K562 (cell line): ENCODE measurements at regions not wholly inside any gene's neighbourhood (a gene's known extent, or its start where the extent isn't known, plus 50 kb on each side); places are given as distances from the start of the nearest gene placed in this dataset.

ENCODE experiments used
- ATAC-seq: fragments of 200-7000 bp; cut with Tn5 transposase; 3 replicates; pipeline ENCODE4 v1.9.1; 2020; ENCODE audit warnings: moderate library complexity
- BruUV-seq: library from RNA; stranded (reverse); fragments of 400-500 nt; replicated peaks from 2 replicates; lab custom pipeline; 2021; lab: Mats Ljungman, UMichigan
- CTCF ChIA-PET: fragments of 300-600 bp; formaldehyde crosslinking; extraction: SDS; loops from one replicate; lab custom pipeline; 2021; ENCODE audit warnings: low intra/inter-chr PET ratio; lab: Yijun Ruan, JAX
- POLR2A ChIA-PET: fragments of 300-600, 350-650 bp; sonication (Branson Sonifier 250); formaldehyde crosslinking; extraction: SDS; loops from one replicate; lab custom pipeline; 2021; ENCODE audit warnings: antibody characterized with exemption, inconsistent platforms; lab: Yijun Ruan, JAX
- DNase-seq, 4 experiments: peaks; one replicate each; pipeline versions ENCODE4 v3.0.0 to v3.0.0-alpha.2; 2011 to 2018; ENCODE audit warnings: low spot score in 3 of 4, mixed read lengths in 3 of 4; ENCODE audit errors: extremely low read depth in 1 of 4
- FAIRE-seq: peaks from 2 replicates; lab custom pipeline; 2011; peaks lifted over from hg19 to GRCh38; lab: Jason Lieb, UNC
- H2AFZ ChIP-seq: 2 replicates; pipeline ENCODE4 v1.6.0; 2011; ENCODE audit warnings: low read depth, low read length, control low read depth, inconsistent platforms
- H3K27ac ChIP-seq: fragments of 200-600 bp; 3 replicates; pipeline ENCODE4 v1.8.0; 2011; ENCODE audit warnings: low read depth, mild to moderate bottlenecking, control low read depth, inconsistent platforms, low read length, moderate library complexity, mixed read lengths; ENCODE audit errors: extremely low read depth
- H3K27me3 ChIP-seq, 2 experiments: fragments of 300-600 bp in 1 of 2; 2 replicates in 1 of 2; 3 replicates in 1 of 2; pipeline versions ENCODE4 v1.6.0 to v1.8.0; 2011; ENCODE audit warnings: inconsistent platforms in 2 of 2, low read length in 2 of 2, mild to moderate bottlenecking in 1 of 2, mixed read lengths in 1 of 2, moderate library complexity in 1 of 2; ENCODE audit not compliant: control insufficient read depth in 2 of 2, insufficient read depth in 2 of 2
- H3K36me3 ChIP-seq: fragments of 300-600 bp; 3 replicates; pipeline ENCODE4 v1.8.0; 2011; ENCODE audit warnings: mild to moderate bottlenecking, low read length, inconsistent platforms; ENCODE audit not compliant: control insufficient read depth, insufficient read depth
- H3K4me1 ChIP-seq, 2 experiments: fragments of 200-600 bp in 1 of 2; replicated peaks in 1 of 2; 2 replicates in 1 of 2; 3 replicates in 1 of 2; pipeline versions ENCODE4 v1.5.1 to v1.8.0; 2011; ENCODE audit warnings: inconsistent platforms in 2 of 2, low read length in 2 of 2, mild to moderate bottlenecking in 1 of 2, mixed read lengths in 1 of 2, moderate library complexity in 1 of 2; ENCODE audit not compliant: control insufficient read depth in 2 of 2, insufficient read depth in 2 of 2
- H3K4me2 ChIP-seq: 2 replicates; pipeline ENCODE4 v1.6.1; 2011; ENCODE audit warnings: low read length, control low read depth, inconsistent platforms, mixed read lengths; ENCODE audit not compliant: insufficient read depth
- H3K4me3 ChIP-seq: fragments of 200-600 bp; sonication (generic), shearing (Covaris generic); 2 replicates; pipeline ENCODE4 v1.5.1; 2016; ENCODE audit warnings: control low read depth, inconsistent platforms
- H3K79me2 ChIP-seq: fragments of 200-600 bp; 3 replicates; pipeline ENCODE4 v1.8.0; 2011; ENCODE audit warnings: low read length, inconsistent platforms; ENCODE audit not compliant: control insufficient read depth, insufficient read depth
- H3K9ac ChIP-seq, 2 experiments: 2 replicates each; pipeline versions ENCODE4 v1.6.0 to v1.6.1; 2011; ENCODE audit warnings: low read depth in 2 of 2, low read length in 2 of 2, control low read depth in 1 of 2, inconsistent platforms in 1 of 2, mild to moderate bottlenecking in 1 of 2, mixed read lengths in 1 of 2; ENCODE audit not compliant: insufficient read depth in 1 of 2
- H3K9me1 ChIP-seq: one replicate; pipeline ENCODE4 v1.6.0; 2011; ENCODE audit warnings: inconsistent platforms, mild to moderate bottlenecking, low read length, moderate library complexity; ENCODE audit not compliant: control insufficient read depth, insufficient read depth
- H3K9me3 ChIP-seq: replicated peaks from 2 replicates; pipeline ENCODE4 v1.5.1; 2011; ENCODE audit warnings: low read depth, low read length, inconsistent platforms; ENCODE audit not compliant: control insufficient read depth, insufficient read depth
- H4K20me1 ChIP-seq: replicated peaks from 2 replicates; pipeline ENCODE4 v1.6.1; 2011; ENCODE audit warnings: low read length, inconsistent platforms, mixed read lengths; ENCODE audit not compliant: control insufficient read depth, insufficient read depth
- CREB1 ChIP-seq, 2 experiments: sonication (generic) in 1 of 2; formaldehyde crosslinking in 1 of 2; IDR thresholded peaks; 2 replicates each; pipeline versions ENCODE4 v1.6.1 to v1.8.0; 2012 to 2022; ENCODE audit warnings: inconsistent platforms in 1 of 2, mild to moderate bottlenecking in 1 of 2, missing genetic modification reagents in 1 of 2, moderate library complexity in 1 of 2
- MAFG ChIP-seq: fragments of 450-650 bp; conservative IDR thresholded peaks from 2 replicates; pipeline ENCODE4 v1.6.1; 2016; ENCODE audit warnings: missing genetic modification characterization, missing compliant biosample characterization
- MECOM ChIP-seq: fragments of 250-450 bp; sonication (Bioruptor Pico); IDR thresholded peaks from 2 replicates; pipeline ENCODE4 v1.8.0; 2022; ENCODE audit warnings: inconsistent platforms
- MITF ChIP-seq: IDR thresholded peaks from 2 replicates; pipeline ENCODE4 v1.6.1; 2014; ENCODE audit warnings: antibody characterized with exemption
- MXD1 ChIP-seq: fragments of 250-450 bp; sonication (Bioruptor Pico); IDR thresholded peaks from 2 replicates; pipeline ENCODE4 v1.8.0; 2021; ENCODE audit warnings: borderline replicate concordance, mild to moderate bottlenecking, moderate library complexity; ENCODE audit not compliant: poor library complexity, severe bottlenecking
- PCBP1 ChIP-seq: fragments of 200-400 bp; formaldehyde crosslinking; IDR thresholded peaks from 2 replicates; pipeline ENCODE4 v1.6.1; 2018; ENCODE audit warnings: mild to moderate bottlenecking, low read depth, low read length; ENCODE audit not compliant: poor library complexity, severe bottlenecking
- RFX5 ChIP-seq: IDR thresholded peaks from 2 replicates; pipeline ENCODE4 v1.6.1; 2011; ENCODE audit warnings: low read depth, mild to moderate bottlenecking, improper control_type of control experiment, low read length
- SOX6 ChIP-seq: fragments of 450-650 bp; IDR thresholded peaks from 2 replicates; pipeline ENCODE4 v1.6.1; 2014; ENCODE audit warnings: mild to moderate bottlenecking
- ZEB2 ChIP-seq: fragments of 450-650 bp; IDR thresholded peaks from 2 replicates; pipeline ENCODE4 v1.6.1; 2016
- ZFP1 ChIP-seq: fragments of 450-650 bp; formaldehyde crosslinking; IDR thresholded peaks from 2 replicates; pipeline ENCODE4 v1.4.0; 2020; ENCODE audit warnings: mild to moderate bottlenecking, mixed read lengths
- ZNF764 ChIP-seq: fragments of 250-450 bp; sonication (Bioruptor Pico); IDR thresholded peaks from 2 replicates; pipeline ENCODE4 v1.4.0; 2020; ENCODE audit warnings: low read depth, mild to moderate bottlenecking, moderate library complexity
- ZSCAN32 ChIP-seq: fragments of 450-650 bp; formaldehyde crosslinking; IDR thresholded peaks from 2 replicates; pipeline ENCODE4 v1.4.0; 2020; ENCODE audit warnings: mild to moderate bottlenecking, moderate library complexity
- WGBS: fragments of 100-300 bp; shearing (Covaris generic); methylation state at CpG from one replicate; pipeline ENCODE4 v1.1.6; 2016; ENCODE audit warnings: low coverage, mixed read lengths; ENCODE audit not compliant: insufficient coverage; ENCODE audit errors: missing lambda C conversion rate; 5-methylcytosine and 5-hydroxymethylcytosine counted together
- in situ Hi-C: fragments of 300-500 bp; cut with MboI; formaldehyde crosslinking; loops from 4 replicates; pipeline ENCODE4 v1.15.0; 2018; ENCODE audit warnings: inconsistent platforms, mixed read lengths
- intact Hi-C: fragments of 100-400 bp; cut with micrococcal nuclease; formaldehyde crosslinking; loops from 2 replicates; pipeline ENCODE4 v1.14.2; 2022

GRCh38 chr17:71431146-71431545 is 689.7 kb upstream of the SOX9 start (continued):
- TF ChIP-seq SOX6 (no peak), ZEB2 (no peak)

GRCh38 chr17:71432378-71433315 is 688.2 kb upstream of the SOX9 start:
- POLR2A ChIA-PET, result no interaction called here
- intact Hi-C loops (no loop called here), in situ Hi-C loops (no loop called here)
- Histone ChIP-seq H3K4me3 (no peak overlapping the region), H3K79me2 (no peaks in the 10 kb centered on the region), H3K4me1 (no peaks in the 10 kb centered on the region), H3K27me3 (no peaks in the 10 kb centered on the region), H3K4me2 (no peak overlapping the region), H3K9ac (no peak overlapping the region), H3K27ac (no peak overlapping the region), H2AFZ (no peak overlapping the region), H3K9me3 (no peaks in the 10 kb centered on the region; the same call in 1 of the 2 replicates), H3K9me1 (no peaks in the 10 kb centered on the region), H4K20me1 (no peaks in the 10 kb centered on the region), H3K36me3 (no peaks in the 10 kb centered on the region)
- no TSS peak for BruUV-seq
- DNase-seq (no peak), ATAC-seq (no peak), FAIRE-seq (no peak)
- CTCF ChIA-PET, result no interaction called here
- WGBS, result 0% methylated on average over 1 of the region's 2 CpGs
- TF ChIP-seq MITF (no peak), PCBP1 (no peak), CREB1 (IDR thresholded peaks at IDR 0.05) (no peak), CREB1 (CRISPR knock-in tag; IDR thresholded peaks at IDR 0.05) (no peak), ZSCAN32 (CRISPR knock-in tag) (no peak), MXD1 (CRISPR knock-in tag) (no peak), ZNF764 (CRISPR knock-in tag) (no peak), ZFP1 (CRISPR knock-in tag) (no peak), RFX5 (no peak), MECOM (no peak), MAFG (tag) (no peak)
